GM23248 (cell line): ENCODE measurements at regions not wholly inside any gene's neighbourhood (a gene's known extent, or its start where the extent isn't known, plus 50 kb on each side); places are given as distances from the start of the nearest gene placed in this dataset.

Experiments used
- EZH2 ChIP-seq: fragments of 200-600 bp; sonication (generic); IDR thresholded peaks from 2 replicates; pipeline ENCODE4 v1.6.1; 2018; ENCODE audit warnings: antibody characterized with exemption, mild to moderate bottlenecking; ENCODE audit not compliant: insufficient read depth, poor library complexity, severe bottlenecking
- EZH2phosphoT487 ChIP-seq: fragments of 200-600 bp; sonication (generic); IDR thresholded peaks from 2 replicates; pipeline ENCODE4 v1.6.1; 2018; ENCODE audit warnings: antibody characterized with exemption, moderate library complexity, mild to moderate bottlenecking, low read depth; ENCODE audit not compliant: insufficient read depth

DNA sequence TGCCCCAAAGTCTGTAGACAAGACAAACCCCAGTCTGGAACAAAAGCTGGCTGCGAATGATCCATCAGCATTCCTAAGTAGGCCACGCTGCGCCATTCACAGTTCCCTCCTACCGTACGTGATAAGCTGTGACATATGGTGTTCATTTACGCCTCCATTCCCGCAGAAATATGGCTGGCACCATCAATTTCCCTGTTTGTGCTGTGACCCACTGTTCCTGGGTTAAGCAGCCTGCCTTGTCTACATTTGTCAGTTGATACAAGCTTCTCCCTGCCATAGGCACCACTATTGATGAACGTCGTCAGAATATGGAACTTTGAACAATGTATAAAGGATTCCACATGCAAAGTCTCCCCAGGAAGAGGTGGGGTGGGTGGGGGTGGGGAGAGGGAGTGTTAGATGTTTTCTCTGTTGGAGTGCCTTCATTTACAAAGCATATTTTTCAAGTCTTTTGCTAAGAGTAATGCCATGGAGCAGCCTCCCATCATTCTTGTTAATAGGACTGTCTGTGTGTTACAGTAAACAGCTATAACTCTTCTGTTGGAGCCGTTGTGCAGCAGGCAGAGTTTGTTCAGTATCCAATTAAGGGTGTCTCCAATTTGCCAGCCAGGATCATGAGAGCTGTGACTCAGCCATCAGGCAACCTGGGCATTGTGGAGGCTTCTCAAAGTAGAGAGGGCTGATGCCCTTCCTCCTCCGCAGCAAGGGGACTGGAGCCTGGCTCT, 294.6 kb downstream of the TMEM114 start:
- TF ChIP-seq EZH2phosphoT487 (no peak), EZH2 (no peak)
